Endothelial cell of umbilical vein (primary cell): ENCODE measurements at regions not wholly inside any gene's neighbourhood (a gene's known extent, or its start where the extent isn't known, plus 50 kb on each side); places are given as distances from the start of the nearest gene placed in this dataset.

Experiments used
- EZH2 ChIP-seq: IDR thresholded peaks from 2 replicates; pipeline ENCODE4 v1.6.1; 2012; ENCODE audit warnings: borderline replicate concordance, low read depth, mild to moderate bottlenecking, moderate library complexity, low read length, inconsistent platforms; ENCODE audit not compliant: severe bottlenecking
- JUN ChIP-seq: IDR thresholded peaks from 2 replicates; pipeline ENCODE4 v1.6.1; 2011; ENCODE audit warnings: borderline replicate concordance, low read depth; ENCODE audit not compliant: insufficient read length, insufficient read depth
- MYC ChIP-seq: IDR thresholded peaks from one replicate; pipeline ENCODE4 v1.6.1; 2011; ENCODE audit warnings: mild to moderate bottlenecking, low read depth, low read length
- POLR2A ChIP-seq: IDR thresholded peaks from 2 replicates; pipeline ENCODE4 v1.6.1; 2012; ENCODE audit warnings: low read depth, mild to moderate bottlenecking, control low read depth, low read length
- POLR2AphosphoS5 ChIP-seq: IDR thresholded peaks from 2 replicates; pipeline ENCODE4 v1.6.1; 2012; ENCODE audit warnings: low read depth, mild to moderate bottlenecking, control low read depth, low read length, moderate library complexity; ENCODE audit not compliant: insufficient read depth
- TF ChIP-seq, protein P1 (sequence below), 2 donors: IDR thresholded peaks; 1 replicate in 1 of 2; 2 replicates in 1 of 2; pipeline ENCODE4 v1.5.1; 2011; ENCODE audit warnings: low read length in 2 of 2, mild to moderate bottlenecking in 2 of 2, moderate library complexity in 2 of 2, control low read depth in 1 of 2, inconsistent platforms in 1 of 2, low read depth in 1 of 2; ENCODE audit not compliant: insufficient read depth in 1 of 2; ENCODE audit errors: extremely low read depth in 1 of 2
- TF ChIP-seq, protein P2 (sequence below): IDR thresholded peaks from 2 replicates; pipeline ENCODE4 v1.6.1; 2011; ENCODE audit not compliant: insufficient read depth, insufficient read length

DNA sequence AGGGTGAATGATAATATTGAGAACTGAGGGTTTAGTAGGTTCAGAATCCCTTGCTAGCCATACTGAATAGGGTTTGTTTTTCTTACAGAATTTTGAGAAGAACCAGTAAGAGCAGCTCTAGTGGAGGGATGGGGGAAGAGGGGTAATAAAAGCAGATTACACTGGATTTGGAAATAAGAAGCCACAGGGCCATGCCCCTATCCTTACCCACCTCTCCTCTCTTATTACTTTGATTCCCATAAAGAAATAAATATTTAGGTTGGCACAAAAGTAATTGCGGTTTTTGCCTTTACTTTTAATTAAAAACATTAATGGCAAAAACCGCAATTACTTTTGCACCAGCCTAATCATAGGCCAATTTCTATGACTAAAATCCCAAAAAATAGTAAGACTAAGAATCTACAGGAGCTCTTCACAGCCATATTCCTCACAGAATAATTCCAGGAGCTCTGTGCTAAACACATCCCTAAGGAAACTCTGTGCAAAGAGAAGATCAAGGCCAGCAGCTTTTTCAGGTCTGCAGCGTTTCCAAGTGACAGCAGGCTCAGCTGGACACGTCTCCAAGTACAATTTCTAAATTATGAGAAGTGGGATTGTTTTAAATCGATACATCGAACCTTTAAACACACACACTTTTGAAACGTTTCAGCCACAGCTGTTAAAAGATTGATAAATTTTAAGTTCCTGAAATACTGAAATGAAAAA lies 58.4 kb upstream of the RTN4 start:
- TF ChIP-seq JUN = no peak
- TF ChIP-seq, protein P1, sequence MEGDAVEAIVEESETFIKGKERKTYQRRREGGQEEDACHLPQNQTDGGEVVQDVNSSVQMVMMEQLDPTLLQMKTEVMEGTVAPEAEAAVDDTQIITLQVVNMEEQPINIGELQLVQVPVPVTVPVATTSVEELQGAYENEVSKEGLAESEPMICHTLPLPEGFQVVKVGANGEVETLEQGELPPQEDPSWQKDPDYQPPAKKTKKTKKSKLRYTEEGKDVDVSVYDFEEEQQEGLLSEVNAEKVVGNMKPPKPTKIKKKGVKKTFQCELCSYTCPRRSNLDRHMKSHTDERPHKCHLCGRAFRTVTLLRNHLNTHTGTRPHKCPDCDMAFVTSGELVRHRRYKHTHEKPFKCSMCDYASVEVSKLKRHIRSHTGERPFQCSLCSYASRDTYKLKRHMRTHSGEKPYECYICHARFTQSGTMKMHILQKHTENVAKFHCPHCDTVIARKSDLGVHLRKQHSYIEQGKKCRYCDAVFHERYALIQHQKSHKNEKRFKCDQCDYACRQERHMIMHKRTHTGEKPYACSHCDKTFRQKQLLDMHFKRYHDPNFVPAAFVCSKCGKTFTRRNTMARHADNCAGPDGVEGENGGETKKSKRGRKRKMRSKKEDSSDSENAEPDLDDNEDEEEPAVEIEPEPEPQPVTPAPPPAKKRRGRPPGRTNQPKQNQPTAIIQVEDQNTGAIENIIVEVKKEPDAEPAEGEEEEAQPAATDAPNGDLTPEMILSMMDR (IDR thresholded peaks at IDR 0.05; ENCODE audit: extremely low read depth in 1 of 2, insufficient read depth in 1 of 2, low read depth in 1 of 2, low read length in 2 of 2) = no peak
- no peak for TF ChIP-seq POLR2A
- no peak for TF ChIP-seq POLR2AphosphoS5
- TF ChIP-seq, protein P2, sequence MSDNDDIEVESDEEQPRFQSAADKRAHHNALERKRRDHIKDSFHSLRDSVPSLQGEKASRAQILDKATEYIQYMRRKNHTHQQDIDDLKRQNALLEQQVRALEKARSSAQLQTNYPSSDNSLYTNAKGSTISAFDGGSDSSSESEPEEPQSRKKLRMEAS = no peak
- TF ChIP-seq EZH2 = no peak
- no peak for TF ChIP-seq MYC
